Astrocyte (in vitro differentiated cells and primary cell): ENCODE measurements at regions not wholly inside any gene's neighbourhood (a gene's known extent, or its start where the extent isn't known, plus 50 kb on each side); places are given as distances from the start of the nearest gene placed in this dataset.

Experiments used
- DNase-seq: peaks from one replicate; pipeline ENCODE4 v3.0.0-alpha.2; 2010; ENCODE audit warnings: low read depth
- FAIRE-seq: peaks from 2 replicates; lab custom pipeline; 2011; peaks lifted over from hg19 to GRCh38; lab: Jason Lieb, UNC
- H2AFZ ChIP-seq: 2 replicates; pipeline ENCODE4 v1.6.0; 2012; ENCODE audit warnings: low read depth, low read length, inconsistent platforms
- H3K27ac ChIP-seq: 2 replicates; pipeline ENCODE4 v1.5.1; 2011; ENCODE audit warnings: low read depth, low read length, inconsistent platforms
- H3K27me3 ChIP-seq: 2 replicates; pipeline ENCODE4 v1.6.0; 2011; ENCODE audit warnings: low read length, inconsistent platforms; ENCODE audit not compliant: insufficient read depth
- H3K36me3 ChIP-seq: 2 replicates; pipeline ENCODE4 v1.5.1; 2011; ENCODE audit warnings: low read length, inconsistent platforms; ENCODE audit not compliant: insufficient read depth
- H3K4me1 ChIP-seq: 2 replicates; pipeline ENCODE4 v1.5.1; 2011; ENCODE audit warnings: low read length, inconsistent platforms; ENCODE audit not compliant: insufficient read depth
- H3K4me2 ChIP-seq: 2 replicates; pipeline ENCODE4 v1.6.0; 2012; ENCODE audit warnings: low read length, inconsistent platforms
- H3K4me3 ChIP-seq: 2 replicates; pipeline ENCODE4 v1.5.1; 2011; ENCODE audit warnings: low read depth, mild to moderate bottlenecking, low read length, inconsistent platforms; ENCODE audit not compliant: insufficient read depth
- H3K79me2 ChIP-seq: 2 replicates; pipeline ENCODE4 v1.6.0; 2012; ENCODE audit warnings: mild to moderate bottlenecking, low read length, inconsistent platforms; ENCODE audit not compliant: insufficient read depth
- H3K9ac ChIP-seq: 2 replicates; pipeline ENCODE4 v1.6.0; 2012; ENCODE audit warnings: mild to moderate bottlenecking, low read length, inconsistent platforms
- H3K9me3 ChIP-seq: 2 replicates; pipeline ENCODE4 v1.5.1; 2012; ENCODE audit warnings: low read depth, mild to moderate bottlenecking, low read length, inconsistent platforms; ENCODE audit not compliant: insufficient read depth
- H4K20me1 ChIP-seq: 2 replicates; pipeline ENCODE4 v1.6.0; 2012; ENCODE audit warnings: low read length, inconsistent platforms; ENCODE audit not compliant: insufficient read depth
- H3K27ac Mint-ChIP-seq: one replicate; pipeline ENCODE4 v1.8.0; 2021; ENCODE audit warnings: mild to moderate bottlenecking, mixed read lengths; ENCODE audit not compliant: unreplicated experiment
- H3K27me3 Mint-ChIP-seq: one replicate; pipeline ENCODE4 v1.8.0; 2021; ENCODE audit warnings: low read depth, mixed read lengths; ENCODE audit not compliant: unreplicated experiment
- H3K36me3 Mint-ChIP-seq: one replicate; pipeline ENCODE4 v1.8.0; 2021; ENCODE audit warnings: low read depth, mixed read lengths; ENCODE audit not compliant: unreplicated experiment
- H3K4me1 Mint-ChIP-seq: one replicate; pipeline ENCODE4 v1.8.0; 2021; ENCODE audit warnings: low read depth, mixed read lengths; ENCODE audit not compliant: unreplicated experiment
- H3K4me3 Mint-ChIP-seq: one replicate; pipeline ENCODE4 v1.8.0; 2021; ENCODE audit warnings: mild to moderate bottlenecking, moderate library complexity, mixed read lengths; ENCODE audit not compliant: unreplicated experiment
- H3K9me3 Mint-ChIP-seq: one replicate; pipeline ENCODE4 v1.8.0; 2021; ENCODE audit warnings: mild to moderate bottlenecking, mixed read lengths; ENCODE audit not compliant: unreplicated experiment
- CTCF ChIP-seq: IDR thresholded peaks from 2 replicates; pipeline ENCODE4 v1.5.1; 2011; ENCODE audit warnings: low read depth, mild to moderate bottlenecking, inconsistent platforms, low read length, moderate library complexity; ENCODE audit not compliant: insufficient read depth
- EZH2 ChIP-seq: IDR thresholded peaks from 2 replicates; pipeline ENCODE4 v1.6.1; 2012; ENCODE audit warnings: mild to moderate bottlenecking, low read length, inconsistent platforms; ENCODE audit not compliant: insufficient read depth

DNA sequence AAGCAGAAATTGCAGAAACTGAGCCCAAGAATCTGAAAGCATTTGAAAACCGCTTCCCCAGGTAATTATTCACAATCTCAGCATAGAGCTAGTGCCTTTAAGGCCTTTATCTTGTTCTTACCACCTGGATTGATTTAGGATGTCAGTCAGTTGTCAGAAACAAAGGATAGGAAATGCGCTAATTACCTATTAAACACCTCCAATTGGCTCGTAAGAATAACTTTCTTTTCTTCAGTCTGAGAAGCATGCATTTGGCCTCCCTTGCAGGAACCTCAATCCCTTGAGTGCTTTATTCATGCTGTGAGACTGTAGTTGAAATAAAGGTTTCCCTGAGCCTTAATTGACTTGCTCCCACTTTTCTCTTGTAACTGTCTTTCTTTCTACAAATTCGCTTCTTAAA is 400.3 kb upstream of the LRATD1 start:
- no peaks in the 10 kb centered on the region for H3K9me3 Mint-ChIP-seq
- Histone ChIP-seq H3K4me3 (no peak overlapping the region), H3K4me2 (no peak overlapping the region), H3K79me2 (no peaks in the 10 kb centered on the region), H3K9me3 (no peaks in the 10 kb centered on the region), H4K20me1 (no peaks in the 10 kb centered on the region), H3K27ac (no peak overlapping the region), H2AFZ (no peak overlapping the region), H3K27me3 (no peaks in the 10 kb centered on the region), H3K9ac (no peak overlapping the region), H3K4me1 (no peaks in the 10 kb centered on the region), H3K36me3 (no peaks in the 10 kb centered on the region)
- TF ChIP-seq EZH2, result no peak
- TF ChIP-seq CTCF, result no peak
- no peak overlapping the region for H3K27ac Mint-ChIP-seq
- H3K36me3 Mint-ChIP-seq, result no peaks in the 10 kb centered on the region
- FAIRE-seq, result no peak
- H3K27me3 Mint-ChIP-seq, result peaks cover 2% of the 10 kb centered on the region
- no peak overlapping the region for H3K4me3 Mint-ChIP-seq
- no peak for DNase-seq
- peaks cover 21% of the 10 kb centered on the region for H3K4me1 Mint-ChIP-seq

GRCh38 chr2:14234911-14235310 is 397.6 kb upstream of the LRATD1 start:
- Histone ChIP-seq H2AFZ (no peak overlapping the region), H3K27me3 (no peaks in the 10 kb centered on the region), H3K79me2 (no peaks in the 10 kb centered on the region), H3K4me1 (no peaks in the 10 kb centered on the region), H3K4me3 (no peak overlapping the region), H3K27ac (no peak overlapping the region), H3K36me3 (no peaks in the 10 kb centered on the region), H4K20me1 (no peaks in the 10 kb centered on the region), H3K9ac (no peak overlapping the region), H3K4me2 (no peak overlapping the region), H3K9me3 (no peaks in the 10 kb centered on the region)
- Mint-ChIP-seq H3K36me3 (no peaks in the 10 kb centered on the region), H3K4me1 (peaks cover 10% of the 10 kb centered on the region), H3K4me3 (no peak overlapping the region), H3K9me3 (no peaks in the 10 kb centered on the region), H3K27me3 (peaks cover 2% of the 10 kb centered on the region), H3K27ac (no peak overlapping the region)
- TF ChIP-seq CTCF (no peak), EZH2 (no peak)
- no peak for FAIRE-seq
- no peak for DNase-seq

GRCh38 chr2:14235667-14236066 is 396.9 kb upstream of the LRATD1 start:
- DNase-seq (no peak), FAIRE-seq (no peak)
- no peaks in the 10 kb centered on the region for H3K27me3 ChIP-seq
- Mint-ChIP-seq H3K36me3 (no peaks in the 10 kb centered on the region), H3K4me3 (no peak overlapping the region), H3K4me1 (peaks cover 10% of the 10 kb centered on the region), H3K27me3 (peaks cover 2% of the 10 kb centered on the region), H3K9me3 (no peaks in the 10 kb centered on the region), H3K27ac (no peak overlapping the region)
- H2AFZ ChIP-seq, result no peak overlapping the region
- H3K9ac ChIP-seq, result no peak overlapping the region
- no peak overlapping the region for H3K4me3 ChIP-seq
- no peaks in the 10 kb centered on the region for H3K79me2 ChIP-seq
- H3K9me3 ChIP-seq, result no peaks in the 10 kb centered on the region
- TF ChIP-seq EZH2 (no peak), CTCF (no peak)
- H3K27ac ChIP-seq, result no peak overlapping the region
- no peaks in the 10 kb centered on the region for H4K20me1 ChIP-seq
- no peak overlapping the region for H3K4me2 ChIP-seq
- H3K4me1 ChIP-seq, result no peaks in the 10 kb centered on the region
- H3K36me3 ChIP-seq, result no peaks in the 10 kb centered on the region
